ENCODE measurements at regions not wholly inside any gene's neighbourhood (a gene's known extent, or its start where the extent isn't known, plus 50 kb on each side); places are given as distances from the start of the nearest gene placed in this dataset.
"Not testable (repeated sequence)": the region's sequence is repeated elsewhere in the genome, so short reads cannot be mapped to it uniquely, and the experiment has no call there.

GRCh38 chr18:38565513-38565912 is 999.9 kb upstream of the CELF4 start:
- no peak for DNase-seq

GRCh38 chr18:38563396-38563980 is 997.9 kb upstream of the CELF4 start:
- DNase-seq = no peak

- DNase-seq = no peak
Measured at GRCh38 chr18:38557006-38557405, 991.4 kb upstream of the CELF4 start.

GRCh38 chr18:38552732-38553321 is 987.2 kb upstream of the CELF4 start:
- no peak for DNase-seq

GRCh38 chr18:38551881-38552280 is 986.3 kb upstream of the CELF4 start:
- DNase-seq = no peak

GRCh38 chr18:38545071-38545470 is 979.5 kb upstream of the CELF4 start:
- no peak for DNase-seq

GRCh38 chr18:38539856-38540255 is 974.3 kb upstream of the CELF4 start:
- DNase-seq = no peak

GRCh38 chr18:38539371-38539770 is 973.8 kb upstream of the CELF4 start:
- no peak for DNase-seq

GRCh38 chr18:38534073-38534472 is 968.5 kb upstream of the CELF4 start:
- no peak for DNase-seq

GRCh38 chr18:38526922-38527321 is 961.3 kb upstream of the CELF4 start:
- DNase-seq = no peak

- no peak for DNase-seq
Measured at GRCh38 chr18:38525039-38525438, 959.4 kb upstream of the CELF4 start.

- DNase-seq = no peak
Measured at GRCh38 chr18:38520786-38521185, 955.2 kb upstream of the CELF4 start.

- no peak for DNase-seq
Measured at GRCh38 chr18:38502539-38502938, 936.9 kb upstream of the CELF4 start.

GRCh38 chr18:38497266-38497665 is 931.7 kb upstream of the CELF4 start:
- DNase-seq = no peak

GRCh38 chr18:38496222-38496793 is 930.7 kb upstream of the CELF4 start:
- no peak for DNase-seq

GRCh38 chr18:38494065-38494464 is 928.5 kb upstream of the CELF4 start:
- no peak for DNase-seq

GRCh38 chr18:38491195-38491594 is 925.6 kb upstream of the CELF4 start:
- no peak for DNase-seq

GRCh38 chr18:38489721-38490120 is 924.1 kb upstream of the CELF4 start:
- DNase-seq = not testable (repeated sequence)

GRCh38 chr18:38487521-38487920 is 921.9 kb upstream of the CELF4 start:
- DNase-seq = no peak

GRCh38 chr18:38483326-38483725 is 917.7 kb upstream of the CELF4 start:
- no peak for DNase-seq

- DNase-seq = no peak
Measured at GRCh38 chr18:38481576-38481975, 916.0 kb upstream of the CELF4 start.

- no peak for DNase-seq
Measured at GRCh38 chr18:38475686-38476085, 910.1 kb upstream of the CELF4 start.

GRCh38 chr18:38473535-38473934 is 907.9 kb upstream of the CELF4 start:
- no peak for DNase-seq

GRCh38 chr18:38470421-38470820 is 904.8 kb upstream of the CELF4 start:
- no peak for DNase-seq

GRCh38 chr18:38466426-38466825 is 900.8 kb upstream of the CELF4 start:
- DNase-seq = no peak
